ENCODE measurements at regions not wholly inside any gene's neighbourhood (a gene's known extent, or its start where the extent isn't known, plus 50 kb on each side); places are given as distances from the start of the nearest gene placed in this dataset.

DNA sequence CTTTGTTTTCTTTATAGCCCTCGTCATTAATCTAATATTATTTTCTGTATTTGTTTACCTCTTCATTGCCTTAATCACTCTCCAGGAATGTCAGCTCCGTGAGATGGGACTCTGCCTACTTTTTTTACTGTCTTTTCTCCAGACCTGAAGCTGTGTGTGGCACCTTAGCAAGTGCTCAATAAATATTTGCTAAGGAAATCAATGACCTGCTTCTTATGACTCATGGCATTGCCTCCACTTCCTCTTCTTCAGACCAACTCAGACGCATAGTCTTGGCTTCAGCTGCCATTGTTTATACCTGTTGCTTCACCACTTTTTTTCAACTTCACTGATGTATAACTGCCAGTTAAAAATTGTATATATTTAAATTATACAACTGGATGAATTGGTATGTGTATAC is 218.5 kb upstream of the CMC1 start (continued):
- TF ChIP-seq, protein P1, sequence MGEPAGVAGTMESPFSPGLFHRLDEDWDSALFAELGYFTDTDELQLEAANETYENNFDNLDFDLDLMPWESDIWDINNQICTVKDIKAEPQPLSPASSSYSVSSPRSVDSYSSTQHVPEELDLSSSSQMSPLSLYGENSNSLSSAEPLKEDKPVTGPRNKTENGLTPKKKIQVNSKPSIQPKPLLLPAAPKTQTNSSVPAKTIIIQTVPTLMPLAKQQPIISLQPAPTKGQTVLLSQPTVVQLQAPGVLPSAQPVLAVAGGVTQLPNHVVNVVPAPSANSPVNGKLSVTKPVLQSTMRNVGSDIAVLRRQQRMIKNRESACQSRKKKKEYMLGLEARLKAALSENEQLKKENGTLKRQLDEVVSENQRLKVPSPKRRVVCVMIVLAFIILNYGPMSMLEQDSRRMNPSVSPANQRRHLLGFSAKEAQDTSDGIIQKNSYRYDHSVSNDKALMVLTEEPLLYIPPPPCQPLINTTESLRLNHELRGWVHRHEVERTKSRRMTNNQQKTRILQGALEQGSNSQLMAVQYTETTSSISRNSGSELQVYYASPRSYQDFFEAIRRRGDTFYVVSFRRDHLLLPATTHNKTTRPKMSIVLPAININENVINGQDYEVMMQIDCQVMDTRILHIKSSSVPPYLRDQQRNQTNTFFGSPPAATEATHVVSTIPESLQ (CRISPR knock-in tag; conservative IDR thresholded peaks at IDR 0.05): no peak
- TF ChIP-seq, protein P2, sequence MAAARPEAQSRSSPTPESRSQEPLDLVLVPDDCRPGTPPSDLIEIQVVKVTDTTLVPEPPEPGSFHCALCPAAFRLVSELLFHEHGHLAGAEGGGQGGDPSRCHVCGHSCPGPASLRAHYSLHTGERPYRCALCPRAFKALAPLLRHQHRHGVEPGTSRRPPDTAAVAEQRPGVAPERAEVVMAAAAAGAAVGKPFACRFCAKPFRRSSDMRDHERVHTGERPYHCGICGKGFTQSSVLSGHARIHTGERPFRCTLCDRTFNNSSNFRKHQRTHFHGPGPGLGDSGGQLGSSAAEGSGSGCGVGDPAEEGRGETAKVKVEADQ (CRISPR knock-in tag; IDR thresholded peaks at IDR 0.05; ENCODE audit: borderline replicate concordance): no peak
- TF ChIP-seq JUND (CRISPR knock-in tag; IDR thresholded peaks at IDR 0.05): no peak
- TF ChIP-seq, protein P3, sequence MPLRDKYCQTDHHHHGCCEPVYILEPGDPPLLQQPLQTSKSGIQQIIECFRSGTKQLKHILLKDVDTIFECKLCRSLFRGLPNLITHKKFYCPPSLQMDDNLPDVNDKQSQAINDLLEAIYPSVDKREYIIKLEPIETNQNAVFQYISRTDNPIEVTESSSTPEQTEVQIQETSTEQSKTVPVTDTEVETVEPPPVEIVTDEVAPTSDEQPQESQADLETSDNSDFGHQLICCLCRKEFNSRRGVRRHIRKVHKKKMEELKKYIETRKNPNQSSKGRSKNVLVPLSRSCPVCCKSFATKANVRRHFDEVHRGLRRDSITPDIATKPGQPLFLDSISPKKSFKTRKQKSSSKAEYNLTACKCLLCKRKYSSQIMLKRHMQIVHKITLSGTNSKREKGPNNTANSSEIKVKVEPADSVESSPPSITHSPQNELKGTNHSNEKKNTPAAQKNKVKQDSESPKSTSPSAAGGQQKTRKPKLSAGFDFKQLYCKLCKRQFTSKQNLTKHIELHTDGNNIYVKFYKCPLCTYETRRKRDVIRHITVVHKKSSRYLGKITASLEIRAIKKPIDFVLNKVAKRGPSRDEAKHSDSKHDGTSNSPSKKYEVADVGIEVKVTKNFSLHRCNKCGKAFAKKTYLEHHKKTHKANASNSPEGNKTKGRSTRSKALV (CRISPR knock-in tag; IDR thresholded peaks at IDR 0.05): no peak
- no peak for TF ChIP-seq TEAD3 (CRISPR knock-in tag; optimal IDR thresholded peaks at IDR 0.05; ENCODE audit: borderline replicate concordance)
- TF ChIP-seq ZNF879 (CRISPR knock-in tag; IDR thresholded peaks at IDR 0.05): no peak

DNA sequence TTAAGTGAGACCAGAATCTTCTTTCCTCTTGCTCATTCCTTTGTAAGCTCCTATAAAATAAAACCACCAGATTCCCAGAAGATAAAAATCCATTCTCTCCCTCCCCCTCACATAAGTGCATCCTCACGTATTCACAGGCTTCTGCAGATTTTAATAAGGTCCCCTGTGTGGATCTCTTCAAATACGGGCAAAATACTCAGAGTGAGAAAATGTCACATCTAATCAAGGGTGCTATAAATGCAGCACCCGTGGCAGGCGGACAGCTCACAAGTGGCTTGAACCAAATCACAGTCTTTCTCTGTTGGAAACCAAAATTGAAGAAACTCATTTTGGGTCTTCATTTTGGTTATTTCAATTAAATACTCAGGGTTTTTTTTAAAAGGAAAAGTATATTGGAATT is 212.9 kb upstream of the CMC1 start:
- Histone ChIP-seq H3K4me3 (replicated peaks in 1 of 3; ENCODE audit: insufficient read depth in 1 of 3, low read depth in 2 of 3, low read length in 3 of 3) (no peak overlapping the region), H3K79me2 (ENCODE audit: insufficient read depth, low read length) (no peaks in the 10 kb centered on the region), H2AFZ (ENCODE audit: low read length) (no peak overlapping the region), H4K20me1 (ENCODE audit: insufficient read depth, low read length) (no peaks in the 10 kb centered on the region), H3K4me1 (ENCODE audit: insufficient read depth, low read length) (no peaks in the 10 kb centered on the region), H3K9ac (ENCODE audit: insufficient read depth, low read depth, low read length) (no peak overlapping the region), H3K9me3 (ENCODE audit: low read length) (peaks cover 19% of the 10 kb centered on the region), H3K4me2 (ENCODE audit: low read depth, low read length) (no peak overlapping the region), H3K36me3 (replicated peaks in 1 of 2; ENCODE audit: control insufficient read depth in 1 of 2, insufficient read depth in 2 of 2, low read length in 2 of 2) (no peaks in the 10 kb centered on the region), H3K27me3 (ENCODE audit: control insufficient read depth in 1 of 2, insufficient read depth in 2 of 2, low read length in 2 of 2) (no peaks in the 10 kb centered on the region), H3K27ac (ENCODE audit: extremely low read length, insufficient read depth, low read length) (no peak overlapping the region)
- intact Hi-C loops (cut with micrococcal nuclease; ENCODE audit: unreplicated experiment) (no loop called here), in situ Hi-C loops (cut with HindIII; ENCODE audit: extremely low pct_ligation_motif_present, low pct_unique_long_range_greater_than_20kb) (no loop called here)
- ChIA-PET POLR2A (no interaction called here), CTCF (ENCODE audit: low intra/inter-chr PET ratio, low total read pairs) (no interaction called here)
- FAIRE-seq (no peak), DNase-seq (ENCODE audit: low spot score) (no peak), ATAC-seq (no peak)
- no TSS peak for BruUV-seq (replicated peaks)
- 25% methylated on average over 4 of the region's 4 CpGs for WGBS (ENCODE audit: low lambda C conversion rate)
- TF ChIP-seq, protein P4, sequence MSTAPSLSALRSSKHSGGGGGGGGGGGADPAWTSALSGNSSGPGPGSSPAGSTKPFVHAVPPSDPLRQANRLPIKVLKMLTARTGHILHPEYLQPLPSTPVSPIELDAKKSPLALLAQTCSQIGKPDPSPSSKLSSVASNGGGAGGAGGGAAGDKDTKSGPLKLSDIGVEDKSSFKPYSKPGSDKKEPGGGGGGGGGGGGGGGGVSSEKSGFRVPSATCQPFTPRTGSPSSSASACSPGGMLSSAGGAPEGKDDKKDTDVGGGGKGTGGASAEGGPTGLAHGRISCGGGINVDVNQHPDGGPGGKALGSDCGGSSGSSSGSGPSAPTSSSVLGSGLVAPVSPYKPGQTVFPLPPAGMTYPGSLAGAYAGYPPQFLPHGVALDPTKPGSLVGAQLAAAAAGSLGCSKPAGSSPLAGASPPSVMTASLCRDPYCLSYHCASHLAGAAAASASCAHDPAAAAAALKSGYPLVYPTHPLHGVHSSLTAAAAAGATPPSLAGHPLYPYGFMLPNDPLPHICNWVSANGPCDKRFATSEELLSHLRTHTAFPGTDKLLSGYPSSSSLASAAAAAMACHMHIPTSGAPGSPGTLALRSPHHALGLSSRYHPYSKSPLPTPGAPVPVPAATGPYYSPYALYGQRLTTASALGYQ (CRISPR knock-in tag; IDR thresholded peaks at IDR 0.05): no peak
- TF ChIP-seq, protein P5, sequence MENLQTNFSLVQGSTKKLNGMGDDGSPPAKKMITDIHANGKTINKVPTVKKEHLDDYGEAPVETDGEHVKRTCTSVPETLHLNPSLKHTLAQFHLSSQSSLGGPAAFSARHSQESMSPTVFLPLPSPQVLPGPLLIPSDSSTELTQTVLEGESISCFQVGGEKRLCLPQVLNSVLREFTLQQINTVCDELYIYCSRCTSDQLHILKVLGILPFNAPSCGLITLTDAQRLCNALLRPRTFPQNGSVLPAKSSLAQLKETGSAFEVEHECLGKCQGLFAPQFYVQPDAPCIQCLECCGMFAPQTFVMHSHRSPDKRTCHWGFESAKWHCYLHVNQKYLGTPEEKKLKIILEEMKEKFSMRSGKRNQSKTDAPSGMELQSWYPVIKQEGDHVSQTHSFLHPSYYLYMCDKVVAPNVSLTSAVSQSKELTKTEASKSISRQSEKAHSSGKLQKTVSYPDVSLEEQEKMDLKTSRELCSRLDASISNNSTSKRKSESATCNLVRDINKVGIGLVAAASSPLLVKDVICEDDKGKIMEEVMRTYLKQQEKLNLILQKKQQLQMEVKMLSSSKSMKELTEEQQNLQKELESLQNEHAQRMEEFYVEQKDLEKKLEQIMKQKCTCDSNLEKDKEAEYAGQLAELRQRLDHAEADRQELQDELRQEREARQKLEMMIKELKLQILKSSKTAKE (CRISPR knock-in tag; IDR thresholded peaks at IDR 0.05; ENCODE audit: borderline replicate concordance): no peak
- TF ChIP-seq ZBTB21 (CRISPR knock-in tag; IDR thresholded peaks at IDR 0.05): no peak
- no peak for TF ChIP-seq ZNF605 (CRISPR knock-in tag; IDR thresholded peaks at IDR 0.05)
- TF ChIP-seq, protein P6, sequence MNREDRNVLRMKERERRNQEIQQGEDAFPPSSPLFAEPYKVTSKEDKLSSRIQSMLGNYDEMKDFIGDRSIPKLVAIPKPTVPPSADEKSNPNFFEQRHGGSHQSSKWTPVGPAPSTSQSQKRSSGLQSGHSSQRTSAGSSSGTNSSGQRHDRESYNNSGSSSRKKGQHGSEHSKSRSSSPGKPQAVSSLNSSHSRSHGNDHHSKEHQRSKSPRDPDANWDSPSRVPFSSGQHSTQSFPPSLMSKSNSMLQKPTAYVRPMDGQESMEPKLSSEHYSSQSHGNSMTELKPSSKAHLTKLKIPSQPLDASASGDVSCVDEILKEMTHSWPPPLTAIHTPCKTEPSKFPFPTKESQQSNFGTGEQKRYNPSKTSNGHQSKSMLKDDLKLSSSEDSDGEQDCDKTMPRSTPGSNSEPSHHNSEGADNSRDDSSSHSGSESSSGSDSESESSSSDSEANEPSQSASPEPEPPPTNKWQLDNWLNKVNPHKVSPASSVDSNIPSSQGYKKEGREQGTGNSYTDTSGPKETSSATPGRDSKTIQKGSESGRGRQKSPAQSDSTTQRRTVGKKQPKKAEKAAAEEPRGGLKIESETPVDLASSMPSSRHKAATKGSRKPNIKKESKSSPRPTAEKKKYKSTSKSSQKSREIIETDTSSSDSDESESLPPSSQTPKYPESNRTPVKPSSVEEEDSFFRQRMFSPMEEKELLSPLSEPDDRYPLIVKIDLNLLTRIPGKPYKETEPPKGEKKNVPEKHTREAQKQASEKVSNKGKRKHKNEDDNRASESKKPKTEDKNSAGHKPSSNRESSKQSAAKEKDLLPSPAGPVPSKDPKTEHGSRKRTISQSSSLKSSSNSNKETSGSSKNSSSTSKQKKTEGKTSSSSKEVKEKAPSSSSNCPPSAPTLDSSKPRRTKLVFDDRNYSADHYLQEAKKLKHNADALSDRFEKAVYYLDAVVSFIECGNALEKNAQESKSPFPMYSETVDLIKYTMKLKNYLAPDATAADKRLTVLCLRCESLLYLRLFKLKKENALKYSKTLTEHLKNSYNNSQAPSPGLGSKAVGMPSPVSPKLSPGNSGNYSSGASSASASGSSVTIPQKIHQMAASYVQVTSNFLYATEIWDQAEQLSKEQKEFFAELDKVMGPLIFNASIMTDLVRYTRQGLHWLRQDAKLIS (CRISPR knock-in tag; IDR thresholded peaks at IDR 0.05): no peak

All from HepG2 (cell line).